Liver (tissue), 3 donors: ENCODE measurements at regions not wholly inside any gene's neighbourhood (a gene's known extent, or its start where the extent isn't known, plus 50 kb on each side); places are given as distances from the start of the nearest gene placed in this dataset.

Source experiments
- EGR1 ChIP-seq, 2 donors: IDR thresholded peaks; 2 replicates each; pipeline ENCODE4 v1.6.1; 2016 to 2018; ENCODE audit warnings: antibody characterized with exemption in 2 of 2, low read depth in 2 of 2
- SP1 ChIP-seq: IDR thresholded peaks from 2 replicates; pipeline ENCODE4 v1.6.1; 2018; ENCODE audit warnings: antibody characterized with exemption, mild to moderate bottlenecking
- YY1 ChIP-seq: IDR thresholded peaks from 2 replicates; pipeline ENCODE4 v1.6.1; 2016; ENCODE audit warnings: antibody characterized with exemption, mild to moderate bottlenecking
- TF ChIP-seq, protein P1 (sequence below): fragments of 150-350 bp; IDR thresholded peaks from 2 replicates; pipeline ENCODE4 v1.5.1; 2017; ENCODE audit warnings: improper control_type of control experiment, low read depth, low read length; ENCODE audit not compliant: missing input control
- donor health status: healthy.
- donor health status: healthy.

DNA sequence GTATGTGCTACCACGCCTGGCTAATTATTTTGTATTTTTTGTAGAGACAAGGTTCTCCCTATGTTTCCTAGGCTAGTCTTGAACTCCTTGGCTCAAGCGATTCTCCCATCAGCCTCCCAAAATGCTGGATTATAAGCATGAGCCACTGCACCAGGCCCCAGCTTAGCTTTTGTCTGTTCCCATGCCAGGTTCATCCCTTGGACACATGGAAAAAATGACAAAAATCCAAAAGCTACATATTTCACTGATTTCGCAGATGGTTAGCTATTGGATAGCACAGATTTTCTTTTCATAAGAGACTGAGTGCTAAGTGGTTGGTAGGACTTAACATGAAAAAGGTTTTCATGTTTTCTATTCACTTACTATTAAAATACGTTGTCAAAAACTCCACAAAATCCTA is 286.6 kb upstream of the KITLG start:
- no peak for TF ChIP-seq EGR1 (IDR thresholded peaks at IDR 0.05; ENCODE audit: low read depth in 2 of 2)
- TF ChIP-seq, protein P1, sequence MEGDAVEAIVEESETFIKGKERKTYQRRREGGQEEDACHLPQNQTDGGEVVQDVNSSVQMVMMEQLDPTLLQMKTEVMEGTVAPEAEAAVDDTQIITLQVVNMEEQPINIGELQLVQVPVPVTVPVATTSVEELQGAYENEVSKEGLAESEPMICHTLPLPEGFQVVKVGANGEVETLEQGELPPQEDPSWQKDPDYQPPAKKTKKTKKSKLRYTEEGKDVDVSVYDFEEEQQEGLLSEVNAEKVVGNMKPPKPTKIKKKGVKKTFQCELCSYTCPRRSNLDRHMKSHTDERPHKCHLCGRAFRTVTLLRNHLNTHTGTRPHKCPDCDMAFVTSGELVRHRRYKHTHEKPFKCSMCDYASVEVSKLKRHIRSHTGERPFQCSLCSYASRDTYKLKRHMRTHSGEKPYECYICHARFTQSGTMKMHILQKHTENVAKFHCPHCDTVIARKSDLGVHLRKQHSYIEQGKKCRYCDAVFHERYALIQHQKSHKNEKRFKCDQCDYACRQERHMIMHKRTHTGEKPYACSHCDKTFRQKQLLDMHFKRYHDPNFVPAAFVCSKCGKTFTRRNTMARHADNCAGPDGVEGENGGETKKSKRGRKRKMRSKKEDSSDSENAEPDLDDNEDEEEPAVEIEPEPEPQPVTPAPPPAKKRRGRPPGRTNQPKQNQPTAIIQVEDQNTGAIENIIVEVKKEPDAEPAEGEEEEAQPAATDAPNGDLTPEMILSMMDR: no peak
- TF ChIP-seq SP1: no peak
- no peak for TF ChIP-seq YY1
